HepG2 (cell line): ENCODE measurements at regions not wholly inside any gene's neighbourhood (a gene's known extent, or its start where the extent isn't known, plus 50 kb on each side); places are given as distances from the start of the nearest gene placed in this dataset.

ENCODE experiments used
- CREB3 ChIP-seq: sonication (generic); formaldehyde crosslinking; IDR thresholded peaks from 2 replicates; pipeline ENCODE4 v1.5.0; 2020; ENCODE audit warnings: missing genetic modification reagents
- GLMP ChIP-seq: sonication (generic); formaldehyde crosslinking; IDR thresholded peaks from 2 replicates; pipeline ENCODE4 v1.9.0; 2021; ENCODE audit warnings: missing genetic modification reagents, mild to moderate bottlenecking, borderline replicate concordance
- HNF4G ChIP-seq, 2 experiments: sonication (generic) in 1 of 2; formaldehyde crosslinking in 1 of 2; IDR thresholded peaks; 2 replicates each; pipeline versions ENCODE4 v1.4.0 to v1.6.1; 2011 to 2020; ENCODE audit warnings: borderline replicate concordance in 2 of 2, low read depth in 2 of 2, mild to moderate bottlenecking in 2 of 2, low read length in 1 of 2, missing genetic modification reagents in 1 of 2, moderate library complexity in 1 of 2
- KDM3A ChIP-seq: IDR thresholded peaks from 2 replicates; pipeline ENCODE4 v1.6.1; 2018; ENCODE audit warnings: low read depth, missing compliant biosample characterization
- NCOA2 ChIP-seq: sonication (generic); formaldehyde crosslinking; IDR thresholded peaks from 2 replicates; pipeline ENCODE4 v1.8.0; 2022; ENCODE audit warnings: inconsistent platforms
- PRPF4 ChIP-seq: fragments of 200-400 bp; formaldehyde crosslinking; IDR thresholded peaks from 2 replicates; pipeline ENCODE4 v1.6.1; 2016; ENCODE audit warnings: low read length, low read depth; ENCODE audit not compliant: poor library complexity, severe bottlenecking
- TRIM22 ChIP-seq: fragments of 450-650 bp; IDR thresholded peaks from 2 replicates; pipeline ENCODE4 v1.6.1; 2017
- U2AF2 ChIP-seq: fragments of 200-400 bp; formaldehyde crosslinking; IDR thresholded peaks from 2 replicates; pipeline ENCODE4 v1.6.1; 2017; ENCODE audit warnings: low read depth, mild to moderate bottlenecking, low read length
- ZNF382 ChIP-seq: sonication (generic); formaldehyde crosslinking; IDR thresholded peaks from 2 replicates; pipeline ENCODE4 v1.5.0; 2020; ENCODE audit warnings: missing genetic modification reagents, mild to moderate bottlenecking, borderline replicate concordance
- TF ChIP-seq, protein P1 (sequence below): sonication (generic); formaldehyde crosslinking; IDR thresholded peaks from 2 replicates; pipeline ENCODE4 v1.5.1; 2020; ENCODE audit warnings: missing genetic modification reagents, mild to moderate bottlenecking, borderline replicate concordance
- TF ChIP-seq, protein P2 (sequence below): sonication (generic); formaldehyde crosslinking; IDR thresholded peaks from 2 replicates; pipeline ENCODE4 v1.8.1; 2023; ENCODE audit warnings: mild to moderate bottlenecking, missing genetic modification reagents

DNA sequence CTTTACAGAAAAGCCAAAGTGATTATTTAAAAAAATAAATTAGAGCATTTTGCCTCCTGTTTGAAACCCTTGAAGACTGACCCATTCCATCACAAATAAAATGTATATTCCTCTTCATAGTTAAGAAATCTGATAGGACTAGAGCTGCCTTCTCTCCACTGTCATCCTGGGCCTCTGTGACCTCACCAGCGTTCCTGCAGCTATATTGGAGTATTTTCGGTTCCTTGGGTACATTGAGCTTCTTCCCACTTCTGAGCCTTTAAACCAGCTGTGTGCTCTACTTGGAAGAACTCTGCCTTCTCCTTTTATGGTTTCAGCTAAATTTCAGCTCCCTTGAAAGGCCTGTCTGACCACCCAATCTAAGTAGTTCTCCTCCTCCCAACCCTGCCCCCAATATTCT is 99.1 kb upstream of the ABCA1 start (continued):
- TF ChIP-seq, protein P1, sequence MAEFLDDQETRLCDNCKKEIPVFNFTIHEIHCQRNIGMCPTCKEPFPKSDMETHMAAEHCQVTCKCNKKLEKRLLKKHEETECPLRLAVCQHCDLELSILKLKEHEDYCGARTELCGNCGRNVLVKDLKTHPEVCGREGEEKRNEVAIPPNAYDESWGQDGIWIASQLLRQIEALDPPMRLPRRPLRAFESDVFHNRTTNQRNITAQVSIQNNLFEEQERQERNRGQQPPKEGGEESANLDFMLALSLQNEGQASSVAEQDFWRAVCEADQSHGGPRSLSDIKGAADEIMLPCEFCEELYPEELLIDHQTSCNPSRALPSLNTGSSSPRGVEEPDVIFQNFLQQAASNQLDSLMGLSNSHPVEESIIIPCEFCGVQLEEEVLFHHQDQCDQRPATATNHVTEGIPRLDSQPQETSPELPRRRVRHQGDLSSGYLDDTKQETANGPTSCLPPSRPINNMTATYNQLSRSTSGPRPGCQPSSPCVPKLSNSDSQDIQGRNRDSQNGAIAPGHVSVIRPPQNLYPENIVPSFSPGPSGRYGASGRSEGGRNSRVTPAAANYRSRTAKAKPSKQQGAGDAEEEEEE (CRISPR knock-in tag) = no peak
- no peak for TF ChIP-seq HNF4G (IDR thresholded peaks at IDR 0.05; ENCODE audit: borderline replicate concordance, low read depth, low read length)
- no peak for TF ChIP-seq HNF4G (CRISPR knock-in tag; IDR thresholded peaks at IDR 0.05; ENCODE audit: borderline replicate concordance, low read depth)
- TF ChIP-seq TRIM22 = no peak
- no peak for TF ChIP-seq NCOA2 (CRISPR knock-in tag)
- no peak for TF ChIP-seq GLMP
- no peak for TF ChIP-seq CREB3 (CRISPR knock-in tag)
- TF ChIP-seq, protein P2, sequence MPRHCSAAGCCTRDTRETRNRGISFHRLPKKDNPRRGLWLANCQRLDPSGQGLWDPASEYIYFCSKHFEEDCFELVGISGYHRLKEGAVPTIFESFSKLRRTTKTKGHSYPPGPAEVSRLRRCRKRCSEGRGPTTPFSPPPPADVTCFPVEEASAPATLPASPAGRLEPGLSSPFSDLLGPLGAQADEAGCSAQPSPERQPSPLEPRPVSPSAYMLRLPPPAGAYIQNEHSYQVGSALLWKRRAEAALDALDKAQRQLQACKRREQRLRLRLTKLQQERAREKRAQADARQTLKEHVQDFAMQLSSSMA (CRISPR knock-in tag) = no peak
- TF ChIP-seq ZNF382 = no peak
- TF ChIP-seq U2AF2 = no peak
- no peak for TF ChIP-seq KDM3A
- TF ChIP-seq PRPF4 = no peak
